ENCODE measurements at regions not wholly inside any gene's neighbourhood (a gene's known extent, or its start where the extent isn't known, plus 50 kb on each side); places are given as distances from the start of the nearest gene placed in this dataset.

- no peak for DNase-seq
- no peak for TF ChIP-seq CTCF (IDR thresholded peaks at IDR 0.05; ENCODE audit: partially characterized antibody, unreplicated experiment)
- Mint-ChIP-seq H3K36me3 (ENCODE audit: unreplicated experiment) (no peaks in the 10 kb centered on the region), H3K27me3 (ENCODE audit: unreplicated experiment) (no peaks in the 10 kb centered on the region), H3K4me1 (ENCODE audit: low read depth, unreplicated experiment) (no peaks in the 10 kb centered on the region), H3K27ac (ENCODE audit: unreplicated experiment) (no peak overlapping the region), H3K4me3 (ENCODE audit: unreplicated experiment) (no peak overlapping the region), H3K9me3 (ENCODE audit: unreplicated experiment) (no peaks in the 10 kb centered on the region)
Measured at GRCh38 chr4:22062676-22063075, 114.1 kb upstream of the KCNIP4 start.

- no peak for DNase-seq
- Mint-ChIP-seq H3K27me3 (ENCODE audit: unreplicated experiment) (peaks cover 2% of the 10 kb centered on the region), H3K27ac (ENCODE audit: unreplicated experiment) (no peak overlapping the region), H3K4me1 (ENCODE audit: low read depth, unreplicated experiment) (no peaks in the 10 kb centered on the region), H3K36me3 (ENCODE audit: unreplicated experiment) (peaks cover 7% of the 10 kb centered on the region), H3K9me3 (ENCODE audit: unreplicated experiment) (no peaks in the 10 kb centered on the region), H3K4me3 (ENCODE audit: unreplicated experiment) (no peak overlapping the region)
- no peak for TF ChIP-seq CTCF (IDR thresholded peaks at IDR 0.05; ENCODE audit: partially characterized antibody, unreplicated experiment)
Measured at GRCh38 chr4:22055954-22056353, 107.4 kb upstream of the KCNIP4 start.

- no peaks in the 10 kb centered on the region for H3K4me1 Mint-ChIP-seq (ENCODE audit: low read depth, unreplicated experiment)
- H3K4me3 Mint-ChIP-seq (ENCODE audit: unreplicated experiment): no peak overlapping the region
- no peak for DNase-seq
- H3K27ac Mint-ChIP-seq (ENCODE audit: unreplicated experiment): no peak overlapping the region
- H3K9me3 Mint-ChIP-seq (ENCODE audit: unreplicated experiment): peaks cover 2% of the 10 kb centered on the region
- H3K27me3 Mint-ChIP-seq (ENCODE audit: unreplicated experiment): peaks cover 8% of the 10 kb centered on the region
- H3K36me3 Mint-ChIP-seq (ENCODE audit: unreplicated experiment): peaks cover 11% of the 10 kb centered on the region
- TF ChIP-seq CTCF (IDR thresholded peaks at IDR 0.05; ENCODE audit: partially characterized antibody, unreplicated experiment): no peak
Measured at GRCh38 chr4:22052076-22052475, 103.5 kb upstream of the KCNIP4 start.

DNA sequence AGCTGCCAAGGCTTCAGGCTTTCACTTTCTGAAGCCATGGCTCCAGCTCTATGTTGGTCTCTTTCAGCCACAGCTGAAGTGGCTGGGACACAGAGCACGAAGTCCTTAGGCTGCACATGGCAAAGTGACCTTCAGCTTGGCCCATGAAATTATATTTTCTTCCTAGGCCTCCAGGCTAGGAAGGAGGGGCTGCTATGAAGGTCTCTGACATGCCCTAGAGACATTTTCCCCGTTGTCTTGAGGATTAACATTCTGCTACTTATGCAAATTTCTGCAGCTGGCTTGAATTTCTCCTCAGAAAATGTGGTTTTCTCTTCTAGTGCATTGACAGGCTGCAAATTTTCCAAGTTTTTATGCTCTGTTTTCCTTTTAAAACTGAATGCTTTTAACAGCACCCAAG lies 99.8 kb upstream of the KCNIP4 start:
- H3K36me3 Mint-ChIP-seq (ENCODE audit: unreplicated experiment): peaks cover 4% of the 10 kb centered on the region
- peaks cover 2% of the 10 kb centered on the region for H3K9me3 Mint-ChIP-seq (ENCODE audit: unreplicated experiment)
- no peak overlapping the region for H3K4me3 Mint-ChIP-seq (ENCODE audit: unreplicated experiment)
- TF ChIP-seq CTCF (IDR thresholded peaks at IDR 0.05; ENCODE audit: partially characterized antibody, unreplicated experiment): no peak
- no peaks in the 10 kb centered on the region for H3K4me1 Mint-ChIP-seq (ENCODE audit: low read depth, unreplicated experiment)
- H3K27me3 Mint-ChIP-seq (ENCODE audit: unreplicated experiment): peaks cover 5% of the 10 kb centered on the region
- no peak for DNase-seq
- H3K27ac Mint-ChIP-seq (ENCODE audit: unreplicated experiment): no peak overlapping the region

DNA sequence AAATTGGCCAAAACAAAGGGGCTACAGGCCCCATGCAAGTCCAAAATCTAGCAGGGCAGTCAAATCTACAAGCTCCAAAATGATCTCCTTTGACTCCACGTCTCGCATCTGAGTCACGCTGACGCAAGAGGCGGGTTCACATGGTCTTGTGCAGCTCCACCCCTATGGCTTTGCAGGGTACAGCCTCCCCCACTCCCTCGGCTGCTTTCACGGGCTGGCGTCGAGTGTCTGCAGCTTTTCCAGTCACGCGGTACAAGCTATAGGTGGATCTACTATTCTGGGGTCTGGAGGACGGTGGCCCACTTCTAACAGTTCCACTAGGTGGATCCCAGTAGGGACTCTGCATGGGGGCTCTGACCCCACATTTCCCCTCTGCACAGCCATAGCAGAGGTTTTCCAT lies 99.2 kb upstream of the KCNIP4 start:
- no peaks in the 10 kb centered on the region for H3K4me1 Mint-ChIP-seq (ENCODE audit: low read depth, unreplicated experiment)
- H3K36me3 Mint-ChIP-seq (ENCODE audit: unreplicated experiment): peaks cover 4% of the 10 kb centered on the region

More for the DNA sequence above, 99.2 kb upstream of the KCNIP4 start:
- H3K4me3 Mint-ChIP-seq (ENCODE audit: unreplicated experiment): no peak overlapping the region
- peaks cover 5% of the 10 kb centered on the region for H3K27me3 Mint-ChIP-seq (ENCODE audit: unreplicated experiment)
- peaks cover 2% of the 10 kb centered on the region for H3K9me3 Mint-ChIP-seq (ENCODE audit: unreplicated experiment)
- no peak overlapping the region for H3K27ac Mint-ChIP-seq (ENCODE audit: unreplicated experiment)
- TF ChIP-seq CTCF (IDR thresholded peaks at IDR 0.05; ENCODE audit: partially characterized antibody, unreplicated experiment): no peak
- no peak for DNase-seq

Measured in glutamatergic neuron (in vitro differentiated cells).